ENCODE measurements at regions not wholly inside any gene's neighbourhood (a gene's known extent, or its start where the extent isn't known, plus 50 kb on each side); places are given as distances from the start of the nearest gene placed in this dataset.

GRCh38 chr6:95384988-95385387, 192.3 kb upstream of the MANEA start:
- H3K79me2 ChIP-seq (ENCODE audit: control insufficient read depth, insufficient read depth, low read length) = no peaks in the 10 kb centered on the region
- TF ChIP-seq EZH2 (IDR thresholded peaks at IDR 0.05; ENCODE audit: low read length, missing control alignments) (no peak), CTCF (conservative IDR thresholded peaks at IDR 0.05 in 1 of 2, IDR thresholded peaks at IDR 0.05 in 1 of 2; ENCODE audit: low read depth in 1 of 2, low read length in 2 of 2) (no peak)
- H2AFZ ChIP-seq (ENCODE audit: low read length) = no peak overlapping the region
- no peak overlapping the region for H3K4me2 ChIP-seq (ENCODE audit: extremely low read depth, insufficient read depth, low read length)
- no peak for DNase-seq (ENCODE audit: low read depth in 2 of 2)
- no peak overlapping the region for H3K4me3 ChIP-seq (replicated peaks in 1 of 4; ENCODE audit: control extremely low read depth in 1 of 4, insufficient read depth in 1 of 4, low read depth in 3 of 4, low read length in 4 of 4)
- H3K27me3 ChIP-seq (ENCODE audit: control insufficient read depth, insufficient read depth, low read length) = no peaks in the 10 kb centered on the region
- H3K9ac ChIP-seq (ENCODE audit: insufficient read depth, low read length) = no peak overlapping the region
- H3K36me3 ChIP-seq (ENCODE audit: control insufficient read depth, insufficient read depth, low read length) = no peaks in the 10 kb centered on the region
- H3K4me1 ChIP-seq (ENCODE audit: control insufficient read depth, extremely low read depth, insufficient read depth, low read length) = no peaks in the 10 kb centered on the region
- H4K20me1 ChIP-seq (ENCODE audit: control insufficient read depth, extremely low read depth, insufficient read depth, low read length) = no peaks in the 10 kb centered on the region
- no peak overlapping the region for H3K27ac ChIP-seq (ENCODE audit: insufficient read depth, low read length)
- H3K9me3 ChIP-seq (ENCODE audit: control insufficient read depth, insufficient read depth, low read depth, low read length) = no peaks in the 10 kb centered on the region

GRCh38 chr6:95387845-95388244, 189.5 kb upstream of the MANEA start:
- Histone ChIP-seq H3K79me2 (ENCODE audit: control insufficient read depth, insufficient read depth, low read length) (no peaks in the 10 kb centered on the region), H3K4me2 (ENCODE audit: extremely low read depth, insufficient read depth, low read length) (no peak overlapping the region), H3K36me3 (ENCODE audit: control insufficient read depth, insufficient read depth, low read length) (no peaks in the 10 kb centered on the region), H3K27ac (ENCODE audit: insufficient read depth, low read length) (no peak overlapping the region), H3K9me3 (ENCODE audit: control insufficient read depth, insufficient read depth, low read depth, low read length) (no peaks in the 10 kb centered on the region), H3K9ac (ENCODE audit: insufficient read depth, low read length) (no peak overlapping the region), H4K20me1 (ENCODE audit: control insufficient read depth, extremely low read depth, insufficient read depth, low read length) (no peaks in the 10 kb centered on the region), H3K4me3 (replicated peaks in 1 of 4; ENCODE audit: control extremely low read depth in 1 of 4, insufficient read depth in 1 of 4, low read depth in 3 of 4, low read length in 4 of 4) (no peak overlapping the region), H3K4me1 (ENCODE audit: control insufficient read depth, extremely low read depth, insufficient read depth, low read length) (no peaks in the 10 kb centered on the region), H3K27me3 (ENCODE audit: control insufficient read depth, insufficient read depth, low read length) (no peaks in the 10 kb centered on the region), H2AFZ (ENCODE audit: low read length) (no peak overlapping the region)
- no peak for TF ChIP-seq CTCF (conservative IDR thresholded peaks at IDR 0.05 in 1 of 2, IDR thresholded peaks at IDR 0.05 in 1 of 2; ENCODE audit: low read depth in 1 of 2, low read length in 2 of 2)
- TF ChIP-seq EZH2 (IDR thresholded peaks at IDR 0.05; ENCODE audit: low read length, missing control alignments) = no peak
- DNase-seq (ENCODE audit: low read depth in 2 of 2) = no peak

- TF ChIP-seq CTCF (conservative IDR thresholded peaks at IDR 0.05 in 1 of 2, IDR thresholded peaks at IDR 0.05 in 1 of 2; ENCODE audit: low read depth in 1 of 2, low read length in 2 of 2) (no peak), EZH2 (IDR thresholded peaks at IDR 0.05; ENCODE audit: low read length, missing control alignments) (no peak)
- Histone ChIP-seq H2AFZ (ENCODE audit: low read length) (no peak overlapping the region), H3K27ac (ENCODE audit: insufficient read depth, low read length) (no peak overlapping the region), H4K20me1 (ENCODE audit: control insufficient read depth, extremely low read depth, insufficient read depth, low read length) (no peaks in the 10 kb centered on the region), H3K9me3 (ENCODE audit: control insufficient read depth, insufficient read depth, low read depth, low read length) (no peaks in the 10 kb centered on the region), H3K36me3 (ENCODE audit: control insufficient read depth, insufficient read depth, low read length) (no peaks in the 10 kb centered on the region), H3K4me1 (ENCODE audit: control insufficient read depth, extremely low read depth, insufficient read depth, low read length) (no peaks in the 10 kb centered on the region), H3K27me3 (ENCODE audit: control insufficient read depth, insufficient read depth, low read length) (no peaks in the 10 kb centered on the region), H3K4me3 (replicated peaks in 1 of 4; ENCODE audit: control extremely low read depth in 1 of 4, insufficient read depth in 1 of 4, low read depth in 3 of 4, low read length in 4 of 4) (no peak overlapping the region), H3K79me2 (ENCODE audit: control insufficient read depth, insufficient read depth, low read length) (no peaks in the 10 kb centered on the region), H3K9ac (ENCODE audit: insufficient read depth, low read length) (no peak overlapping the region), H3K4me2 (ENCODE audit: extremely low read depth, insufficient read depth, low read length) (no peak overlapping the region)
- DNase-seq (ENCODE audit: low read depth in 2 of 2) = no peak
Observed at GRCh38 chr6:95404777-95405176, 172.6 kb upstream of the MANEA start.
